Neural progenitor cell (in vitro differentiated cells): ENCODE measurements at regions not wholly inside any gene's neighbourhood (a gene's known extent, or its start where the extent isn't known, plus 50 kb on each side); places are given as distances from the start of the nearest gene placed in this dataset.

ENCODE experiments used
- DNase-seq: peaks from one replicate; pipeline ENCODE4 v3.0.0-alpha.2; 2016; ENCODE audit warnings: low spot score
- H2AFZ ChIP-seq: fragments of 200-600 bp; sonication (generic); replicated peaks from 2 replicates; pipeline ENCODE4 v1.6.1; 2016; ENCODE audit warnings: antibody characterized with exemption
- H3F3A ChIP-seq: fragments of 200-600 bp; sonication (generic); 2 replicates; pipeline ENCODE4 v1.6.1; 2016; ENCODE audit warnings: antibody characterized with exemption, low read depth
- H3K27ac ChIP-seq: fragments of 200-600 bp; sonication (generic); 2 replicates; pipeline ENCODE4 v1.5.1; 2016; ENCODE audit warnings: mild to moderate bottlenecking
- H3K27me3 ChIP-seq: fragments of 200-600 bp; sonication (generic); 2 replicates; pipeline ENCODE4 v1.6.1; 2016; ENCODE audit warnings: mild to moderate bottlenecking, moderate library complexity
- H3K36me3 ChIP-seq: fragments of 200-600 bp; sonication (generic); 2 replicates; pipeline ENCODE4 v1.5.1; 2016
- H3K4me1 ChIP-seq: fragments of 200-600 bp; sonication (generic); 2 replicates; pipeline ENCODE4 v1.6.1; 2016; ENCODE audit warnings: mixed run types
- H3K4me2 ChIP-seq: fragments of 200-600 bp; sonication (generic); 2 replicates; pipeline ENCODE4 v1.6.1; 2016
- H3K4me3 ChIP-seq: fragments of 200-600 bp; sonication (generic); 2 replicates; pipeline ENCODE4 v1.5.1; 2016
- H3K79me2 ChIP-seq: fragments of 200-600 bp; sonication (generic); 2 replicates; pipeline ENCODE4 v1.6.1; 2016; ENCODE audit warnings: low read depth
- H3K9ac ChIP-seq: fragments of 200-600 bp; sonication (generic); 2 replicates; pipeline ENCODE4 v1.6.1; 2016
- H3K9me3 ChIP-seq: fragments of 200-600 bp; sonication (generic); 2 replicates; pipeline ENCODE4 v1.5.1; 2016; ENCODE audit warnings: low read depth
- H4K20me1 ChIP-seq: fragments of 200-600 bp; sonication (generic); 2 replicates; pipeline ENCODE4 v1.6.1; 2016; ENCODE audit warnings: low read depth
- H3K27ac Mint-ChIP-seq: 3 replicates; pipeline ENCODE4 v1.8.0; 2021; ENCODE audit warnings: mixed read lengths
- H3K27me3 Mint-ChIP-seq: 2 replicates; pipeline ENCODE4 v1.8.0; 2022; ENCODE audit warnings: low read depth, mild to moderate bottlenecking, inconsistent platforms, moderate library complexity, mixed read lengths; ENCODE audit not compliant: insufficient read depth
- H3K36me3 Mint-ChIP-seq: 3 replicates; pipeline ENCODE4 v1.8.0; 2021; ENCODE audit warnings: mixed read lengths
- H3K4me1 Mint-ChIP-seq: 3 replicates; pipeline ENCODE4 v1.8.0; 2021; ENCODE audit warnings: mixed read lengths
- H3K4me3 Mint-ChIP-seq: 3 replicates; pipeline ENCODE4 v1.8.0; 2021; ENCODE audit warnings: mild to moderate bottlenecking, moderate library complexity, mixed read lengths
- H3K9me3 Mint-ChIP-seq: 3 replicates; pipeline ENCODE4 v1.8.0; 2020; ENCODE audit warnings: mixed read lengths
- CTCF ChIP-seq: fragments of 200-600 bp; sonication (generic); IDR thresholded peaks from 2 replicates; pipeline ENCODE4 v1.5.1; 2017; ENCODE audit warnings: antibody characterized with exemption, mild to moderate bottlenecking
- EZH2 ChIP-seq: fragments of 200-600 bp; sonication (generic); IDR thresholded peaks from 2 replicates; pipeline ENCODE4 v1.6.1; 2017; ENCODE audit warnings: antibody characterized with exemption, mild to moderate bottlenecking, moderate library complexity
- EZH2phosphoT487 ChIP-seq: fragments of 200-600 bp; sonication (generic); IDR thresholded peaks from 2 replicates; pipeline ENCODE4 v1.6.1; 2017; ENCODE audit warnings: antibody characterized with exemption

DNA sequence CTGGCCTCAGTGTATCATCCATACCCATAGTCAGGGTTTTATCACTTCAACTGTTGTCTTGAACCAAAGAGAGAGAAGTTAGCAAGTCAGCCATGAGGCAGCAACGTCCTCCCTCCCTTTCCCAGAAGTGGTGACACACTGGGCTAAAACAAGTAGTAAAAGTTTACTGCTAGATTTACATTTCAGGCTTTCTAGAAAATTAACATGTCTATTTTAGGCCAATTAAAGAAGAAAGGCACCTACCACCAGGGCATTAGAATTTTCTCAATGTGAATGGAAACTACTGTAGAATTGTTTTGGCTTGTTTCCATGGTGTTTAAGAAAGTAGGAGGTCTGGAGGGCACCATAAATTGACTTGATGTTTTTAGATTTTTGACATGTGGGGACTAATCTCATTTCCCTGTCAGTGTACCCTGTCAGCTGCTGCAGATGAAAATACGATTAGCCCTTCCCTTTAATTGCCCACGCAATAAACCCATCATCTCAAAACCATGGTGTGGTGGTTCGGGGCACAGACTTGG lies 121.8 kb upstream of the ELL2 start:
- Histone ChIP-seq H2AFZ (peak overlapping the region; percentile 50), H3K9ac (no peak overlapping the region), H3K4me3 (no peak overlapping the region), H3K4me2 (no peak overlapping the region), H3K27me3 (no peaks in the 10 kb centered on the region), H3K27ac (no peak overlapping the region), H4K20me1 (no peaks in the 10 kb centered on the region), H3K36me3 (no peaks in the 10 kb centered on the region), H3K4me1 (peaks cover 7% of the 10 kb centered on the region), H3K79me2 (no peaks in the 10 kb centered on the region), H3K9me3 (no peaks in the 10 kb centered on the region), H3F3A (no peaks in the 10 kb centered on the region)
- TF ChIP-seq CTCF, result no peak
- no peak for TF ChIP-seq EZH2phosphoT487
- no peak for TF ChIP-seq EZH2
- no peaks in the 10 kb centered on the region for H3K9me3 Mint-ChIP-seq
- H3K4me3 Mint-ChIP-seq, result no peak overlapping the region
- no peak for DNase-seq
- peaks cover 7% of the 10 kb centered on the region for H3K27me3 Mint-ChIP-seq
- peaks cover 8% of the 10 kb centered on the region for H3K4me1 Mint-ChIP-seq
- no peaks in the 10 kb centered on the region for H3K36me3 Mint-ChIP-seq
- no peak overlapping the region for H3K27ac Mint-ChIP-seq

- H2AFZ ChIP-seq, result peak overlapping the region; percentile 83
- no peaks in the 10 kb centered on the region for H3K79me2 ChIP-seq
- no peak overlapping the region for H3K4me3 ChIP-seq
- Mint-ChIP-seq H3K27ac (no peak overlapping the region), H3K9me3 (no peaks in the 10 kb centered on the region), H3K36me3 (no peaks in the 10 kb centered on the region), H3K4me3 (no peak overlapping the region), H3K4me1 (no peaks in the 10 kb centered on the region), H3K27me3 (peaks cover 5% of the 10 kb centered on the region)
- H3K4me2 ChIP-seq, result no peak overlapping the region
- H3K36me3 ChIP-seq, result no peaks in the 10 kb centered on the region
- H4K20me1 ChIP-seq, result no peaks in the 10 kb centered on the region
- DNase-seq, result no peak
- no peak overlapping the region for H3K27ac ChIP-seq
- H3K27me3 ChIP-seq, result no peaks in the 10 kb centered on the region
- no peaks in the 10 kb centered on the region for H3K9me3 ChIP-seq
- H3K4me1 ChIP-seq, result no peaks in the 10 kb centered on the region
- no peak for TF ChIP-seq EZH2phosphoT487
- no peak for TF ChIP-seq CTCF
- TF ChIP-seq EZH2, result no peak
- H3K9ac ChIP-seq, result no peak overlapping the region
- no peaks in the 10 kb centered on the region for H3F3A ChIP-seq
Measured at GRCh38 chr5:96081276-96081858, 119.7 kb upstream of the ELL2 start.

GRCh38 chr5:96080557-96080956 lies 118.9 kb upstream of the ELL2 start:
- no peaks in the 10 kb centered on the region for H3K4me1 ChIP-seq
- no peak overlapping the region for H2AFZ ChIP-seq
- H4K20me1 ChIP-seq, result no peaks in the 10 kb centered on the region
- no peaks in the 10 kb centered on the region for H3K27me3 ChIP-seq
- H3K36me3 Mint-ChIP-seq, result no peaks in the 10 kb centered on the region
- no peak overlapping the region for H3K27ac ChIP-seq
- no peak overlapping the region for H3K27ac Mint-ChIP-seq
- no peak for DNase-seq
- H3K36me3 ChIP-seq, result no peaks in the 10 kb centered on the region
- no peaks in the 10 kb centered on the region for H3K9me3 ChIP-seq
- H3K79me2 ChIP-seq, result no peaks in the 10 kb centered on the region
- no peaks in the 10 kb centered on the region for H3F3A ChIP-seq
- TF ChIP-seq EZH2 (no peak), CTCF (no peak), EZH2phosphoT487 (no peak)
- no peak overlapping the region for H3K9ac ChIP-seq
- H3K4me2 ChIP-seq, result no peak overlapping the region
- no peak overlapping the region for H3K4me3 ChIP-seq
- no peaks in the 10 kb centered on the region for H3K4me1 Mint-ChIP-seq
- no peak overlapping the region for H3K4me3 Mint-ChIP-seq
- H3K9me3 Mint-ChIP-seq, result no peaks in the 10 kb centered on the region
- H3K27me3 Mint-ChIP-seq, result peaks cover 5% of the 10 kb centered on the region
